Activated CD4-positive, alpha-beta T cell treated with anti-CD3 and anti-CD28 coated beads for 36 hours (primary cell): ENCODE measurements at regions not wholly inside any gene's neighbourhood (a gene's known extent, or its start where the extent isn't known, plus 50 kb on each side); places are given as distances from the start of the nearest gene placed in this dataset.
"Not testable (repeated sequence)": the region's sequence is repeated elsewhere in the genome, so short reads cannot be mapped to it uniquely, and the experiment has no call there.

Experiments
- ATAC-seq: fragments of 200-7000 bp; cut with Tn5 transposase; one replicate; pipeline ENCODE4 v1.10.0; 2021; ENCODE audit warnings: mild to moderate bottlenecking, moderate library complexity
- CTCF ChIA-PET: fragments of 350-600 bp; sonication (Branson Sonifier 250); formaldehyde crosslinking; loops from one replicate; lab custom pipeline; 2021; ENCODE audit warnings: antibody characterized with exemption; lab: Charles Lee
- POLR2A ChIA-PET: fragments of 350-600 bp; sonication (Branson Sonifier 250); formaldehyde crosslinking; loops from one replicate; lab custom pipeline; 2021; ENCODE audit warnings: antibody characterized with exemption, inconsistent platforms; lab: Charles Lee
- DNase-seq: peaks from one replicate; pipeline ENCODE4 v3.0.0-alpha.2; 2020
- H3K27ac Mint-ChIP-seq: one replicate; pipeline ENCODE4 v1.8.0; 2021; ENCODE audit warnings: mixed read lengths
- H3K27me3 Mint-ChIP-seq: one replicate; pipeline ENCODE4 v1.8.0; 2021; ENCODE audit warnings: mixed read lengths
- H3K36me3 Mint-ChIP-seq: one replicate; pipeline ENCODE4 v1.8.0; 2021; ENCODE audit warnings: low read depth, mixed read lengths
- H3K4me1 Mint-ChIP-seq: one replicate; pipeline ENCODE4 v1.8.0; 2021; ENCODE audit warnings: mixed read lengths
- H3K4me3 Mint-ChIP-seq: one replicate; pipeline ENCODE4 v1.8.0; 2021; ENCODE audit warnings: mild to moderate bottlenecking, moderate library complexity, mixed read lengths
- H3K9me3 Mint-ChIP-seq: one replicate; pipeline ENCODE4 v1.8.0; 2021; ENCODE audit warnings: low read depth, mixed read lengths
- intact Hi-C, 2 experiments: fragments of 100-400 bp; cut with DNase I in 1 of 2; cut with micrococcal nuclease in 1 of 2; formaldehyde crosslinking; loops; one replicate each; pipeline versions ENCODE4 v1.14.2 to v1.15.1; 2022 to 2024; cut with DNase I, micrococcal nuclease

DNA sequence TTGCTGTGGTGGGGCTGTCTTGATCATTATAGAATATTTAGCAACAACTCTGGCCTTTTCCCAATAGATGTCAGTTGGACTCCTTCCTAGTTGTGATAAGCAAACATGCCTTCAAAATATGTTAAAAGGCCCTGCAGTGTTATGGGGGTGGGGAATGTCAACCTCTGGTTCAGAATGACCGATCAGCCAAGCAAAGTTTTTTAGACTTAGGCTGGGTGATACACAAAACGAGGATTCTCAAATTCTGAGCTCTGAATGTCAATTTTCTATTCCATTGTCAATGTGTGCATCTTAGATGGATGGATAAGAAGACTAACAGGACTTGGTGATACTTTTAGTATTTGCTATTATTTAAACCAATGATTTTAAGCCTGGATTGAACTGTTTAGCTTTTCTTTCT lies 940.0 kb upstream of the GRIA3 start:
- no peaks in the 10 kb centered on the region for H3K4me1 Mint-ChIP-seq
- no peaks in the 10 kb centered on the region for H3K36me3 Mint-ChIP-seq
- no peak overlapping the region for H3K4me3 Mint-ChIP-seq
- ChIA-PET POLR2A (no interaction called here), CTCF (no interaction called here)
- ATAC-seq (no peak), DNase-seq (no peak)
- no peaks in the 10 kb centered on the region for H3K27me3 Mint-ChIP-seq
- intact Hi-C loops = no loop called here
- H3K27ac Mint-ChIP-seq = no peak overlapping the region
- no peaks in the 10 kb centered on the region for H3K9me3 Mint-ChIP-seq

DNA sequence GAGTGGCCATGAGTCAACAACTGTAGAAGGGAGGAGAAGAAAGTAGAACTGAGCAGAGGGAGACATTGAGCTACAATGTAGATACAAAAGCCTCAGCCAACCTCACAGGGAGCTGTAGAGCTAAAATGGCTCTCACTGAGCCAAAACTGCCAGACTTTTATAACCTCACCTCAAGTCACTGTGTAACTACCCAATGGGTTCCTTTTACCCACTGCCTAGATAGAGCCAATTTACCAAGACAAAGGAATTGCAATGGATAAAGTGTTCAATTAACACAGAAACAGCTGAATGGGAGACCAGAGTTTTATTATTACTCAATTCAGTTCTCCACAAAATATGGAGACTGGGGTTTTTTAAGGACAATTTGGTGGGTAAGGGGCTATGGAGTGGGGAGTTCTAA lies 938.9 kb upstream of the GRIA3 start:
- Mint-ChIP-seq H3K36me3 (no peaks in the 10 kb centered on the region), H3K4me1 (no peaks in the 10 kb centered on the region), H3K9me3 (no peaks in the 10 kb centered on the region)

DNA sequence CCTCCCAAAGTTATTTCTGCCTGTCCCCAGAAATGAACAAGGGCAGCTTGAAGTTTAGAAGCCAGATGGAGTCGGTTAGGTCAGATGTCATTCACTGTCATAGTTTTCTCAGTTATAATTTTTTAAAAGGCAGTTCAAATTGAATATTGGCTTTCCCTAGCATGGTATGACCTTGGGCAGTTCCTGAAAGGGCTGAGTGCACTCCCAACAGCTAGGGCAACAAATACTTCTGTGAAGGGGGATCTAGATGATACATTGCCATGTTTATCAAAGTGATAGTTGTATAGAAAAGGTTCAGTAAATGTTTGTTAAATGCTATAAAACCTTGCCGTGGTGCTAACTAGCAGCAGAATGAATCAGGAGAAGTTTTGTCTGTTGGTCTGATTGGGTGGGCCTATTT lies 938.1 kb upstream of the GRIA3 start:
- Mint-ChIP-seq H3K27me3 (no peaks in the 10 kb centered on the region), H3K4me3 (no peak overlapping the region), H3K4me1 (no peaks in the 10 kb centered on the region), H3K27ac (no peak overlapping the region), H3K36me3 (no peaks in the 10 kb centered on the region), H3K9me3 (no peaks in the 10 kb centered on the region)
- POLR2A ChIA-PET = no interaction called here
- CTCF ChIA-PET = no interaction called here
- ATAC-seq = no peak
- intact Hi-C loops = no loop called here
- no peak for DNase-seq

More for the DNA sequence above, 938.9 kb upstream of the GRIA3 start:
- Mint-ChIP-seq H3K27ac (no peak overlapping the region), H3K27me3 (no peaks in the 10 kb centered on the region), H3K4me3 (no peak overlapping the region)
- intact Hi-C loops = no loop called here
- CTCF ChIA-PET = no interaction called here
- POLR2A ChIA-PET = no interaction called here
- no peak for ATAC-seq
- DNase-seq = no peak

DNA sequence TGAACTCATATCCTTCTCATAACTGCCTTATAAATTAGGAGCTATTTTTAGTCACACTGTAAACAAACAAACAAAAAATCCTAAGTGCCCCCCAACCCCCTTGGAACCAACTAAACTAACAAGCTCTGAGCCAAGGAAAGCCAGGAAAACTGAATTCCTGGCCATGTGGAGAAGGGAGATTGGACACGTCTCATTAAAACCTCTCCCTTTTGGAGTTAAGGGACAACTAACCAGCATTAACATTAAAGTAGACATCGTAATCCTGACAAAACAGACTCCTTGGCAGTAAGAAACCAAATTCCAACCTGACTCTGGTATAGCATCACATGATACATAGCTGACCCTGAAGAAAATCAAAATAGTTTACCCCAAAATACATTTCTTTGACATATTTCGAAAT lies 937.1 kb upstream of the GRIA3 start:
- intact Hi-C loops = no loop called here
- no peak overlapping the region for H3K27ac Mint-ChIP-seq
- POLR2A ChIA-PET = no interaction called here
- DNase-seq (no peak), ATAC-seq (no peak)
- CTCF ChIA-PET = no interaction called here
- no peak overlapping the region for H3K4me3 Mint-ChIP-seq
- no peaks in the 10 kb centered on the region for H3K4me1 Mint-ChIP-seq
- H3K9me3 Mint-ChIP-seq = no peaks in the 10 kb centered on the region
- no peaks in the 10 kb centered on the region for H3K36me3 Mint-ChIP-seq
- H3K27me3 Mint-ChIP-seq = no peaks in the 10 kb centered on the region

DNA sequence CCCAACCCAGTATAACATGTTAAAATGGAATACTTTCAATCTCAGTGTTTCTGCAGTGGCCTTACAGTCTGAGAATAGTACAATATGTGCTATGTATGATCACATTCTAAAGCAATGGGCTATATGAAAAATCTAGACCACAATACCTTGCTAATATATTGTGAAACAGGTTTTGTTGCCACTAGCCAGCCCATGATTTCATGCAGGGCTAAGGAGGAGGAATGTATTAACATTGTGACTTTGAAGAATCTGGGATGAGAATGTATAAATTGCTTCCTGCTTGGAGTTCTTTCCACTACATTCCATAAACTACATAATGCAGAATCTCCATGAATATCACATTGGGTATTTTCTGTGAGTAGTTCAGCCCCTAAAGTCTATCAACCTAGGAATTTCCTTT lies 935.4 kb upstream of the GRIA3 start:
- H3K27ac Mint-ChIP-seq = no peak overlapping the region
- CTCF ChIA-PET = no interaction called here
- no peaks in the 10 kb centered on the region for H3K4me1 Mint-ChIP-seq
- DNase-seq = no peak
- intact Hi-C loops = no loop called here
- H3K27me3 Mint-ChIP-seq = no peaks in the 10 kb centered on the region
- POLR2A ChIA-PET = no interaction called here
- ATAC-seq = no peak
- no peak overlapping the region for H3K4me3 Mint-ChIP-seq
- no peaks in the 10 kb centered on the region for H3K9me3 Mint-ChIP-seq
- H3K36me3 Mint-ChIP-seq = no peaks in the 10 kb centered on the region

DNA sequence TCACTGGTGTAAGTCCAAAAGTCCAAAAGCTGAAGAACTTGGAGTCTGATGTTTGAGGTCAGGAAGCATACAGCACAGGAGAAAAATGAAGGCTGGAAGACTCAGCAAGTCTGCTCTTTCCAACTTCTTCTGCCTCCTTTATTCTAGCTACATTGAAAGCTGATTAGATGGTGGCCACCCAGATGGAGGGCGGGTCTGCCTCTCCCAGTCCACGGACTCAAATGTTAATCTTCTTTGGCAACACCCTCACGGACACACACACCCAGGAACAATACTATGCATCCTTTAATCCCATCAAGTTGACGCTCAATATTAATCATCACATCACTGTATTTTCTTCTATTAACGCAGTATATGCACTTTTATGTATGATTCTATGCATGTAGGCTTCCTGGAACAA lies 931.6 kb upstream of the GRIA3 start:
- Mint-ChIP-seq H3K4me3 (no peak overlapping the region), H3K4me1 (no peaks in the 10 kb centered on the region), H3K27ac (no peak overlapping the region), H3K36me3 (no peaks in the 10 kb centered on the region), H3K27me3 (no peaks in the 10 kb centered on the region), H3K9me3 (no peaks in the 10 kb centered on the region)
- intact Hi-C loops = no loop called here
- ATAC-seq (no peak), DNase-seq (no peak)
- POLR2A ChIA-PET = no interaction called here
- CTCF ChIA-PET = no interaction called here

DNA sequence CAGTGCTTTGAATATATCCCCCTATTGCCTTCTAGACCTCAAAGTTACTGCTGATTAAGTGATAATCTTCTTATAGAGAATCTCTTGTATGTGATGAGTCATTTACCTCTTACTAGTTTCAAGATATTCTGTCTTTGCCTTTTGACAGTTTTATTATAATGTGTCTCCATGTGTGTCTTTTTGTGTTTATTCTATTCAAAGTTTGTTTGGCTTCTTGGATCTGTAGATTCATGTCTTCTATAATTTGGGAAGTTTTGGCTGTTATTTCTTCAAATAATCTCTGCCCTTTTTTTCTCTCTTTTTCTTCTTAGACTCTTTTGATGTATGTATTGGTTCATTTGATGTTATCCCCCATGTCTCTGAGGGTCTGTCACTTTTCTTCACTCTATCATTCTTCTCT lies 915.7 kb upstream of the GRIA3 start:
- POLR2A ChIA-PET = no interaction called here
- Mint-ChIP-seq H3K27ac (no peak overlapping the region), H3K4me1 (no peaks in the 10 kb centered on the region), H3K36me3 (no peaks in the 10 kb centered on the region), H3K9me3 (peaks cover 9% of the 10 kb centered on the region), H3K27me3 (no peaks in the 10 kb centered on the region), H3K4me3 (no peak overlapping the region)
- CTCF ChIA-PET = no interaction called here
- intact Hi-C loops = no loop called here
- ATAC-seq (no peak), DNase-seq (no peak)

DNA sequence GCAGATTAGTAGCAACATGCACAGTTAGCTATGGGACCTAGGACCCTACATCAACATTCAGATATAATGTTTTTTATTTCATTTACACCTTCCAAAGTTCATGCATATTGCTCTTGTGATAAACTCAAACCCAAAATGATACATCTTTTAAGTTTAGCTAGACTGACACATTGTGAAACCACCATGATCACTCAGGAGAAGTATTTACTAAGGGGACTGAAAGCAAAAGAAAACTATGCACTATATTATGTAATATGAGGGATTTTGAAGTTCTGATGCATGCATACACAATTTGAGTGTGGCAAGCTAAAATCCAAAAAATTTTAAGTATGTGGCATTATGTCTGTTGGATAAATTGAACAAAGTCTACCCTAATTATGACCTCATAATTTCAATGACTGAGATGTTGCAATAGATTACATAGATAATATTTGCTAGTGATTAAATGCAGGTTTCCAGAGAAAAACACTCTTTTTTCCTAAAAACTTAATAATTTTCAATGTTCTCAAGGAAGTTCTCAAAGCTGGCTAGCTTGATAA lies 914.8 kb upstream of the GRIA3 start:
- CTCF ChIA-PET = no interaction called here
- Mint-ChIP-seq H3K9me3 (peaks cover 9% of the 10 kb centered on the region), H3K27ac (no peak overlapping the region), H3K4me1 (no peaks in the 10 kb centered on the region), H3K4me3 (no peak overlapping the region), H3K27me3 (no peaks in the 10 kb centered on the region), H3K36me3 (no peaks in the 10 kb centered on the region)
- ATAC-seq (no peak), DNase-seq (no peak)
- intact Hi-C loops = no loop called here
- POLR2A ChIA-PET = no interaction called here

DNA sequence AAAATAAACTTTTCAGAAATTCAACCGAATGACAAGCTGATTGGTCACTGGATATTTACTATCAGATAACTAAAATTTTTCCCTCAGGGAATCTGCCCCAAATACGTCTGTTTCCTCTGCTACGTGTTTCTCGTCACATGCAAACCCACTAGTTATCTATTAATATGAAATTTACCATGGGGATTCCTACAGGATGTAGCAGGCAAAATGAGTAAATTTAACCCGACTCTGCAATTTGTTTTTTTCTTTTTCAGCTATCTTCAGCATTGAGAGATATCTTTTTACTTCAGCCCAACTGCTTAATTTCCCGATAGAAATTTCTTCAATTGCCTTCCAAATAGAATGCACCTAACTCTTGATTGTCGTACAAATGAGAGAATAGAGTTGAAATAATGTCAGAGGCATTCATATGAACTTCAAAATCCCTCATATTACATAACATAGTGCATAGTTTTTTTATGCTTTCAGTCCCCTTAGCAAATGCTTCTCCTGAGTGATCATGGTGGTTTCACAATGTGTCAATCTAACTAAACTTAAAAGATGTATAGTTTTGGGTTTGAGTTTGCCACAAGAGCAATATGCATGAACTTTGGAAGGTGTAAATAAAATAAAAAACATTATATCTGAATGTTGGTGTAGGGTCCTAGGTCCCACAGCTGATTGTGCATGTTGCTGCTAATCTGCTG lies 913.1 kb upstream of the GRIA3 start:
- Mint-ChIP-seq H3K36me3 (no peaks in the 10 kb centered on the region), H3K27me3 (no peaks in the 10 kb centered on the region), H3K4me3 (no peak overlapping the region), H3K4me1 (no peaks in the 10 kb centered on the region), H3K27ac (no peak overlapping the region), H3K9me3 (peaks cover 3% of the 10 kb centered on the region)
- no peak for DNase-seq
- ChIA-PET POLR2A (no interaction called here), CTCF (no interaction called here)
- no peak for ATAC-seq
- intact Hi-C loops = no loop called here

DNA sequence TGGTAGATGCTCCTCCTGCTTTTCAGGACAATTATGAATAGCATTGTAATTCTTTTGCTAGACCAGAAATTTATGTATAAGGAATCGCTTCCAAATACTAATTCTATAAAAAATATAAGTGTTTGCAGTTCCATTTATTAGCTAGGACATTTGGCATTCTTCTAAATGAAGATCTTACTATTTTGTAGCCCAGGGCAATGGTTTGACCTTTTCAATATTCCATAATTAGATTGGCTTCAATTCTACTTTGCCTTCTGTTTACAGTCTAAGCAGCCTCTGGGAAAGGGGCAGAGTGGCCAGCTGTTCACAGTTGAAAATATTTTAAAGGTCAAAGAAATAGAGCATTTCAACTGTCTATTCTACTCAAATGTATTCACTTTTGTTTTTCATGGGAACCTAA lies 912.1 kb upstream of the GRIA3 start:
- Mint-ChIP-seq H3K27ac (no peak overlapping the region), H3K4me3 (no peak overlapping the region), H3K27me3 (no peaks in the 10 kb centered on the region), H3K36me3 (no peaks in the 10 kb centered on the region), H3K4me1 (no peaks in the 10 kb centered on the region), H3K9me3 (peaks cover 3% of the 10 kb centered on the region)
- DNase-seq = no peak
- ChIA-PET CTCF (no interaction called here), POLR2A (no interaction called here)
- no peak for ATAC-seq
- intact Hi-C loops = no loop called here

DNA sequence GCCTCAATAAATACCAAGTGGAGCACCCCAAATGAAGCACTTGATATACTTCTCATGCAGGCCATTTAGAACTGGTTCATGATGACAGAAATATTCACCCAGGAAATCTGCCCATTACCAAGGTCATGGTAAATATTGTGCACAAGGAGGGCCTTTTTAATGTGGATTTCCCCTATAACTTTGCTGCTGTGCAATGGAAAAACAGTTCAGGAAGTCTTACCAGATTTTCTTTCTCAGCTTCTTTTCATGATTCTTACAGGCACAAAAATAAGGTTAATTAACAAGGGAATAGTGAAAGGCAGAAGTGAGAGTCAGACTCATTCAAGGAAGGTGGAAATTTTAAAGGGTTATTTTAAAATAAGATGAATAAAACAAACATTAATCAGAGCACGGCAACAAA lies 904.3 kb upstream of the GRIA3 start:
- H3K9me3 Mint-ChIP-seq = no peaks in the 10 kb centered on the region
- H3K4me1 Mint-ChIP-seq = no peaks in the 10 kb centered on the region
- no peaks in the 10 kb centered on the region for H3K36me3 Mint-ChIP-seq
- intact Hi-C loops = no loop called here
- no peaks in the 10 kb centered on the region for H3K27me3 Mint-ChIP-seq
- no peak for ATAC-seq
- ChIA-PET POLR2A (no interaction called here), CTCF (interaction anchor here (0.7 kb wide), 1 partner anchor 1533 kb away, joined by 3 read pairs; no protein-coding TSS in a partner anchor)
- DNase-seq = no peak
- no peak overlapping the region for H3K4me3 Mint-ChIP-seq
- no peak overlapping the region for H3K27ac Mint-ChIP-seq

DNA sequence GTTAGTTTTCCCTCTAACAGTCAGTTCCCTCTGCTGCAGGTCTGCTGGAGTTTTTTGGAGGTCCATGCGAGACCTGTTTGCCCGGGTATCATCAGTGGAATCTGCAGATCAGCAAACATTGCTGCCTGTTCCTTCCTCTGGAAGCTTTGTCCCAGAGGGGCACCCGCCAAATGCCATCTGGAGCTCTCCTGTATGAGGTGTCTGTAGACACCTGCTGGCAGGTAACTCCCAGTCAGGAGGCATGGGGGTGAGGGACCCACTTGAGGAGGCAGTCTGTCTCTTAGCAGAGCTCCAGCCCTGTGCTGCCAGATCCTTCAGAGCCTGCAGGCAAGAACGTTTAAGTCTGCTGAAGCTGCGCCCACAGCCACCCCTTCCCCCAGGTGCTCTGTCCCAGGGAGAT lies 884.3 kb upstream of the GRIA3 start:
- CTCF ChIA-PET, POLR2A ChIA-PET, H3K27ac Mint-ChIP-seq: not testable (repeated sequence)

More for the DNA sequence above, 884.3 kb upstream of the GRIA3 start:
- H3K9me3 Mint-ChIP-seq, ATAC-seq, DNase-seq, H3K4me1 Mint-ChIP-seq, H3K36me3 Mint-ChIP-seq, H3K27me3 Mint-ChIP-seq, H3K4me3 Mint-ChIP-seq, intact Hi-C loops: not testable (repeated sequence)
